Ishikawa (cell line): ENCODE measurements at regions not wholly inside any gene's neighbourhood (a gene's known extent, or its start where the extent isn't known, plus 50 kb on each side); places are given as distances from the start of the nearest gene placed in this dataset.

ENCODE experiments used
- CEBPB ChIP-seq: IDR thresholded peaks from 2 replicates; pipeline ENCODE4 v1.6.1; 2012
- CREB1 ChIP-seq: IDR thresholded peaks from 2 replicates; pipeline ENCODE4 v1.6.1; 2012; ENCODE audit warnings: low read depth
- EGR1 ChIP-seq: IDR thresholded peaks from 2 replicates; pipeline ENCODE4 v1.6.1; 2012
- EP300 ChIP-seq: IDR thresholded peaks from 2 replicates; pipeline ENCODE4 v1.6.1; 2012; ENCODE audit warnings: borderline replicate concordance
- FOXM1 ChIP-seq: IDR thresholded peaks from 2 replicates; pipeline ENCODE4 v1.6.1; 2012; ENCODE audit warnings: low read depth, borderline replicate concordance
- NFIC ChIP-seq: IDR thresholded peaks from 2 replicates; pipeline ENCODE4 v1.6.1; 2012
- RAD21 ChIP-seq: IDR thresholded peaks from 2 replicates; pipeline ENCODE4 v1.6.1; 2012; ENCODE audit warnings: low read depth
- TAF1 ChIP-seq: IDR thresholded peaks from 2 replicates; pipeline ENCODE4 v1.6.1; 2012; ENCODE audit warnings: low read depth, mild to moderate bottlenecking
- TCF12 ChIP-seq: IDR thresholded peaks from 2 replicates; pipeline ENCODE4 v1.6.1; 2012; ENCODE audit warnings: low read depth
- TEAD4 ChIP-seq: IDR thresholded peaks from 2 replicates; pipeline ENCODE4 v1.6.1; 2012
- YY1 ChIP-seq: IDR thresholded peaks from 2 replicates; pipeline ENCODE4 v1.6.1; 2012; ENCODE audit warnings: low read depth
- ZBTB7A ChIP-seq: IDR thresholded peaks from 2 replicates; pipeline ENCODE4 v1.6.1; 2012; ENCODE audit warnings: low read depth
- TF ChIP-seq, protein P1 (sequence below): IDR thresholded peaks from 2 replicates; pipeline ENCODE4 v1.6.1; 2012
- TF ChIP-seq, protein P2 (sequence below): IDR thresholded peaks from 2 replicates; pipeline ENCODE4 v1.6.1; 2012
- TF ChIP-seq, protein P3 (sequence below): IDR thresholded peaks from 2 replicates; pipeline ENCODE4 v1.6.1; 2012; ENCODE audit warnings: low read depth, mild to moderate bottlenecking

DNA sequence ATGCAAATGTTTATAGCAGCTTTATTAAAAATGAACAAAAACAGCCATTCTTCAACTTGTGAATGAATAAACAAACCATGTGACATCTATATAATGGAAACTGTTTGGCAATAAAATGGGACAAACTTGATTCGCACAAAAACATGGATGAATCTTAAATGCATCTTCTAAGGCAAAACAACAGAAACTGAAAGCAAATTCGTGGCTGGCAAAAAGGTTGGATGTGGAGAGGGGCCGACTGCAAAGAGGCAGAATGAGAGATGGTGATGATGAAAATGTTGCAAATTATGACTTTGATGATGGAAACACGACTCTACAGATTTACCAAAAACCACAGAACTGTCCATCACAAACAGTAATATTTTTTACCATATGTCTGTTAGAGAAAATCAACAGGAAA, 327.0 kb upstream of the NR5A2 start:
- no peak for TF ChIP-seq EGR1
- TF ChIP-seq, protein P1, sequence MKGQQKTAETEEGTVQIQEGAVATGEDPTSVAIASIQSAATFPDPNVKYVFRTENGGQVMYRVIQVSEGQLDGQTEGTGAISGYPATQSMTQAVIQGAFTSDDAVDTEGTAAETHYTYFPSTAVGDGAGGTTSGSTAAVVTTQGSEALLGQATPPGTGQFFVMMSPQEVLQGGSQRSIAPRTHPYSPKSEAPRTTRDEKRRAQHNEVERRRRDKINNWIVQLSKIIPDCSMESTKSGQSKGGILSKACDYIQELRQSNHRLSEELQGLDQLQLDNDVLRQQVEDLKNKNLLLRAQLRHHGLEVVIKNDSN = no peak
- TF ChIP-seq EP300 = no peak
- TF ChIP-seq, protein P2, sequence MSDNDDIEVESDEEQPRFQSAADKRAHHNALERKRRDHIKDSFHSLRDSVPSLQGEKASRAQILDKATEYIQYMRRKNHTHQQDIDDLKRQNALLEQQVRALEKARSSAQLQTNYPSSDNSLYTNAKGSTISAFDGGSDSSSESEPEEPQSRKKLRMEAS = no peak

DNA sequence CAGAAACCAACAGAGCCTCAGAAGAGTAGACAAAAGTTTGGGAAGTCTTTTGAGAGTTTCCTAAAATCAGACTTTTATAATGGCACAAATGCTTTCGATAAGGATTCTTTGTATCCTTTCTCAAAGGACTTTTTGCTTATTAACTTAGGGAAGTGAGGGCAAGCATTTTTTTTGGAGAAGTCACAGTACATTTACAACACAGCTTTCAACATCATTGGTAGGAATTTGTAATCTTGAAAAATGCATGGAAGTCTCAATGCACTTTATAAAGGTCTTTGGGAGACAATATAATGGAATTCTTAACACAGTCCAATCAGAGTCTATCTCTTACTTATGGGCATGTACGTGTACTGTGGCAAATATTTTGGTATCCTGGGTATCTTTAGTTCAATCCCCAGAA, 325.8 kb upstream of the NR5A2 start:
- no peak for TF ChIP-seq RAD21
- TF ChIP-seq, protein P2 = no peak
- TF ChIP-seq, protein P1 = no peak
- TF ChIP-seq ZBTB7A = no peak
- no peak for TF ChIP-seq CREB1

DNA sequence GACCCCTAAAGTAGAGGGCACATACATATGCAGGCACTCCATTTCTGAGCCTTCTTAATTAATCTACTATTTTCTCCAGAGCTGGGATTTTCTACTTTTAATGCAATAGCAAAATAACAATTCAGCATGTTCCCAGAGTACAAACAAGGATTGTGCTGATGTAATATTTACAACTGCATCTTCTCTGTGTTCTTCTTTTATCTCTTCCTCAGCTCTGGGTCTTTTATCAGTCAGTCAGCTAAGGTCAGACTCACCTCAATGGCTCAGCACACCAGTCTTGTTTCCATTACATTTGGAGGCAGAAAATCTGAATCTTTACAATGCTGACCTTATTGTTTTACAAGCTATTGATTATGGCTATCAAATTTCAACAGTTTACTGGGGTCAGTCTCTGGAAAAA, 323.3 kb upstream of the NR5A2 start:
- TF ChIP-seq EP300 = no peak
- TF ChIP-seq RAD21 = no peak
- TF ChIP-seq NFIC = no peak
- TF ChIP-seq, protein P3, sequence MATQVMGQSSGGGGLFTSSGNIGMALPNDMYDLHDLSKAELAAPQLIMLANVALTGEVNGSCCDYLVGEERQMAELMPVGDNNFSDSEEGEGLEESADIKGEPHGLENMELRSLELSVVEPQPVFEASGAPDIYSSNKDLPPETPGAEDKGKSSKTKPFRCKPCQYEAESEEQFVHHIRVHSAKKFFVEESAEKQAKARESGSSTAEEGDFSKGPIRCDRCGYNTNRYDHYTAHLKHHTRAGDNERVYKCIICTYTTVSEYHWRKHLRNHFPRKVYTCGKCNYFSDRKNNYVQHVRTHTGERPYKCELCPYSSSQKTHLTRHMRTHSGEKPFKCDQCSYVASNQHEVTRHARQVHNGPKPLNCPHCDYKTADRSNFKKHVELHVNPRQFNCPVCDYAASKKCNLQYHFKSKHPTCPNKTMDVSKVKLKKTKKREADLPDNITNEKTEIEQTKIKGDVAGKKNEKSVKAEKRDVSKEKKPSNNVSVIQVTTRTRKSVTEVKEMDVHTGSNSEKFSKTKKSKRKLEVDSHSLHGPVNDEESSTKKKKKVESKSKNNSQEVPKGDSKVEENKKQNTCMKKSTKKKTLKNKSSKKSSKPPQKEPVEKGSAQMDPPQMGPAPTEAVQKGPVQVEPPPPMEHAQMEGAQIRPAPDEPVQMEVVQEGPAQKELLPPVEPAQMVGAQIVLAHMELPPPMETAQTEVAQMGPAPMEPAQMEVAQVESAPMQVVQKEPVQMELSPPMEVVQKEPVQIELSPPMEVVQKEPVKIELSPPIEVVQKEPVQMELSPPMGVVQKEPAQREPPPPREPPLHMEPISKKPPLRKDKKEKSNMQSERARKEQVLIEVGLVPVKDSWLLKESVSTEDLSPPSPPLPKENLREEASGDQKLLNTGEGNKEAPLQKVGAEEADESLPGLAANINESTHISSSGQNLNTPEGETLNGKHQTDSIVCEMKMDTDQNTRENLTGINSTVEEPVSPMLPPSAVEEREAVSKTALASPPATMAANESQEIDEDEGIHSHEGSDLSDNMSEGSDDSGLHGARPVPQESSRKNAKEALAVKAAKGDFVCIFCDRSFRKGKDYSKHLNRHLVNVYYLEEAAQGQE = no peak
- no peak for TF ChIP-seq TAF1
- no peak for TF ChIP-seq CEBPB
- TF ChIP-seq FOXM1 = no peak
- TF ChIP-seq, protein P2 = no peak
- no peak for TF ChIP-seq TCF12
- TF ChIP-seq YY1 = no peak
- TF ChIP-seq TEAD4 = no peak
- TF ChIP-seq, protein P1 = no peak
- TF ChIP-seq ZBTB7A = no peak
- TF ChIP-seq EGR1 = no peak
- TF ChIP-seq CREB1 = no peak

DNA sequence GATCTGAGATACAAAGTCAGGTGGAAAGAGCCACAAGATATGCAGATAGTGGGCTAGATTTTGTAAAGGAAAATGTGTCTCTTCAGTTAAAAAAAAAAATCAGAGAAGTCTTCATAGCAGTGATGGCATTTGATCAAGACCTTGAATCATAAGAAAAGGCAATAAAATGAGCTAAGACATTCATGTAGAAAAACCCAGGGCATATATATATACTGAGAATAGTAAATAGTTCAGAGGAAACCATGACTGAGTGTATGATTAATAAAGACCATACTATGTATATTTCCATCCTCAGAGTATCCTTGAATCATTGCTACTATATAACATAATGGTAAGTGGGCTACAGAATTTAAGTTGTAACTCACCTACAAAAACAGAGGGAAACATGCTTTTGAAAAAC, 321.7 kb upstream of the NR5A2 start:
- TF ChIP-seq CREB1 (no peak), YY1 (no peak), TCF12 (no peak), FOXM1 (no peak), TAF1 (no peak), ZBTB7A (no peak), NFIC (no peak), EGR1 (no peak), CEBPB (no peak), TEAD4 (no peak), EP300 (no peak), RAD21 (no peak)
- TF ChIP-seq, protein P3 = no peak
- TF ChIP-seq, protein P1 = no peak
- TF ChIP-seq, protein P2 = no peak

DNA sequence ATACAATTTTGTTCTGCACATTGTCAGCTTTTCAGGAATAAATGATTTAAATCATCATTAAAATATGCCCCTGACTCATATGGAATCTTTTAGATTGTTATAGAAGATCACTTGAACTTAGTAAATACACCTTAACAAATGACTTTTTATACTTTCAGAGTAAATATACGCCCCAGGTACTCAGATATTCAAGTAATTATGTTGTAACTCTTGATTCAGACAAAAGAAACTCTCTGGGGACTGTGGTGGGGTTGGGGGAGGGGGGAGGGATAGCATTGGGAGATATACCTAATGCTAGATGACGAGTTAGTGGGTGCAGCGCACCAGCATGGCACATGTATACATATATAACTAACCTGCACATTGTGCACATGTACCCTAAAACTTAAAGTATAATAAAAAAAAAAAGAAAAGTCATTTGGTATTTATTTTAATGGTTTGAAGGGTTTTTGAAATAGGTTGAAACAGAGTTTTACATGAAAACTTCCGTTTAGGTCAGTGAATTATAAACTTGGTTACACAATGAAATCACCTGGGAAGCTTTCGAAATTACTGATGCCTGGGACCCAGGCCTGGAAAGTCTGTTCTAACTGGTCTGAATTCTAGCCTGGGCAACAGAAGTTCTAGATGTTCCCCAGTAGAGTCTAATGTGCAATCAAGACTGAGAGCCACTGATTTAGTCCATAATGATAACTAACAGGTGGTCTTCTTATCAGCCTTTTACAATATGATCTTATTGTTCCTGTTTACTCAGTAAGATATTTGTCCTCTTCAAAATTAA, 320.5 kb upstream of the NR5A2 start:
- TF ChIP-seq TAF1 = no peak
